ENCODE measurements at regions not wholly inside any gene's neighbourhood (a gene's known extent, or its start where the extent isn't known, plus 50 kb on each side); places are given as distances from the start of the nearest gene placed in this dataset.

DNA sequence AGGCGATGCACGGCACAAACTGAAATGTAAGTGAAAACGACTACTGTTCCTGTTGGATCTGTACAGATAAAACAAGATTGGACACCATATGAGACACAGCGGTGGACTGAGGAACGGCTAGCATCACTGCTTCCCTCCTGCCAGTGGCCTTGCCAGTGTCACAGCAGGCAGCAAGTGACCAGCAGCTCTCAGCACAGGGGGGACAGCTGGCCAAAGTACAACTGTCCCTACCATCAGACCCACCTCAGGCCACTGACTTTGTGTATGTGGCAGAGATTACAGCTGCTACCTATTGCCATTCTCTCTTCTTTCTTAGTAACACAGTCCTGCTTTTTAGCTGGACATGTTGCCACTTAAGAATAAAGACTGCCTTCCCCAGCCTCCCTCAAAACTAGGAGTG lies 80.0 kb upstream of the SLC66A3 start:
- Histone ChIP-seq H3K4me1 (ENCODE audit: control insufficient read depth, insufficient read depth, low read length) (peaks cover 12% of the 10 kb centered on the region), H3K36me3 (ENCODE audit: control insufficient read depth, insufficient read depth, low read length) (no peaks in the 10 kb centered on the region), H3K14ac (replicated peaks; ENCODE audit: low read depth, low read length) (peak overlapping the region; percentile 62; the same call in 1 of the 2 replicates), H2BK120ac (ENCODE audit: low read depth, low read length) (peak overlapping the region; percentile 98), H3K9ac (ENCODE audit: low read depth, low read length) (no peak overlapping the region), H4K8ac (ENCODE audit: low read depth in 2 of 2, low read length in 2 of 2) (peak overlapping the region; percentile 33 to 36; a peak in 2 of 4 replicates), H3K27me3 (ENCODE audit: control insufficient read depth, insufficient read depth, low read length) (no peaks in the 10 kb centered on the region), H3K56ac (ENCODE audit: extremely low read depth, insufficient read depth, low read length) (no peak overlapping the region), H3K9me3 (ENCODE audit: control insufficient read depth, insufficient read depth, low read length) (no peaks in the 10 kb centered on the region), H3K9me1 (ENCODE audit: insufficient read depth, low read length) (peaks cover 18% of the 10 kb centered on the region), H3K4ac (ENCODE audit: low read depth, low read length) (peak overlapping the region; percentile 74), H4K20me1 (ENCODE audit: insufficient read depth, low read length) (no peaks in the 10 kb centered on the region), H3K4me3 (ENCODE audit: insufficient read depth, low read depth, low read length) (no peak overlapping the region), H4K91ac (ENCODE audit: insufficient read depth, low read depth, low read length) (peak overlapping the region; percentile 97), H2AFZ (replicated peaks; ENCODE audit: low read length, poor library complexity) (peak overlapping the region; percentile 2), H3K79me1 (ENCODE audit: low read depth in 1 of 2, low read length in 2 of 2) (no peaks in the 10 kb centered on the region), H3K23ac (ENCODE audit: low read depth, low read length) (no peak overlapping the region), H2AK9ac (replicated peaks; ENCODE audit: low read depth, low read length, poor library complexity) (no peak overlapping the region), H3K27ac (ENCODE audit: insufficient read depth, low read length) (no peak overlapping the region), H3K18ac (ENCODE audit: low read depth, low read length) (no peak overlapping the region; the same call in 1 of the 2 replicates), H2AK5ac (ENCODE audit: low read depth, low read length) (peak overlapping the region; percentile 82; the same call in 1 of the 2 replicates), H2BK20ac (ENCODE audit: low read depth, low read length) (peak overlapping the region; percentile 93), H4K5ac (ENCODE audit: low read depth, low read length) (peak overlapping the region; percentile 12; the same call in 1 of the 2 replicates), H2BK5ac (ENCODE audit: low read depth, low read length, poor library complexity, severe bottlenecking) (peak overlapping the region; percentile 18), H3K4me2 (ENCODE audit: low read depth, low read length) (no peak overlapping the region), H2BK15ac (ENCODE audit: low read depth, low read length) (peak overlapping the region; percentile 30)
- no peak for DNase-seq
- no peak for ATAC-seq (ENCODE audit: low read depth)
- intact Hi-C loops (cut with micrococcal nuclease) (no loop called here), in situ Hi-C loops (cut with MboI; ENCODE audit: low sequenced_read_pairs) (no loop called here), dilution Hi-C loops (cut with HindIII; ENCODE audit: low sequenced_read_pairs, unreplicated experiment) (no loop called here)
- ChIA-PET POLR2A (ENCODE audit: unreplicated experiment) (no interaction called here), CTCF (interaction anchor here (0.6 kb wide), 1 partner anchor 101 kb away, joined by 5 read pairs; no protein-coding TSS in a partner anchor)
- WGBS, 2 experiments (ENCODE audit: extremely low coverage in 2 of 2, insufficient read length in 1 of 2) = 83% methylated on average over 3 of the region's 5 CpGs; no CpG with 5 or more reads in 1 of the 2 experiments
- no TSS peak for BruUV-seq (replicated peaks)
- no peak for TF ChIP-seq FOS (IDR thresholded peaks at IDR 0.05; ENCODE audit: low read depth, low read length)
- TF ChIP-seq MAFK (IDR thresholded peaks at IDR 0.05; ENCODE audit: low read depth, low read length) = no peak
- no peak for TF ChIP-seq ELK1 (IDR thresholded peaks at IDR 0.05; ENCODE audit: borderline replicate concordance, low read depth, low read length)
